ENCODE measurements at regions not wholly inside any gene's neighbourhood (a gene's known extent, or its start where the extent isn't known, plus 50 kb on each side); places are given as distances from the start of the nearest gene placed in this dataset.

- Histone ChIP-seq H3K9me2 (ENCODE audit: insufficient read depth) (no peaks in the 10 kb centered on the region), H3K36me3 (ENCODE audit: insufficient read depth) (no peaks in the 10 kb centered on the region), H3K79me2 (replicated peaks; ENCODE audit: insufficient read depth) (no peaks in the 10 kb centered on the region), H3K27ac (ENCODE audit: low read depth) (no peak overlapping the region), H3K27me3 (ENCODE audit: insufficient read depth) (no peaks in the 10 kb centered on the region), H3K4me1 (ENCODE audit: insufficient read depth) (no peaks in the 10 kb centered on the region), H3K4me3 (no peak overlapping the region), H2AFZ (no peak overlapping the region), H3F3A (replicated peaks; ENCODE audit: low read depth) (no peaks in the 10 kb centered on the region), H3K4me2 (no peak overlapping the region), H4K20me1 (replicated peaks; ENCODE audit: insufficient read depth) (no peaks in the 10 kb centered on the region)
- Mint-ChIP-seq H3K4me3 (no peak overlapping the region), H3K9me3 (peaks cover 40% of the 10 kb centered on the region), H3K4me1 (no peaks in the 10 kb centered on the region), H3K27me3 (ENCODE audit: insufficient read depth, low read depth, poor library complexity) (no peaks in the 10 kb centered on the region), H3K27ac (no peak overlapping the region), H3K36me3 (ENCODE audit: low read depth) (no peaks in the 10 kb centered on the region)
- no peak for TF ChIP-seq CREB1 (CRISPR knock-in tag; IDR thresholded peaks at IDR 0.05; ENCODE audit: low read depth)
- no peak for TF ChIP-seq NANOG (IDR thresholded peaks at IDR 0.05; ENCODE audit: borderline replicate concordance)
- no peak for TF ChIP-seq CTCF (conservative IDR thresholded peaks at IDR 0.05; ENCODE audit: low read depth in 2 of 2)
- TF ChIP-seq ZNF462 (CRISPR knock-in tag; IDR thresholded peaks at IDR 0.05): no peak
- no peak for TF ChIP-seq STAT1 (IDR thresholded peaks at IDR 0.05; ENCODE audit: unreplicated experiment)
- TF ChIP-seq JUNB (IDR thresholded peaks at IDR 0.05; ENCODE audit: unreplicated experiment): no peak
- no peak for TF ChIP-seq ETS1 (IDR thresholded peaks at IDR 0.05)
- no peak for TF ChIP-seq EZH2 (IDR thresholded peaks at IDR 0.05; ENCODE audit: low read depth, unreplicated experiment)
- no peak for TF ChIP-seq EZH2phosphoT487 (IDR thresholded peaks at IDR 0.05; ENCODE audit: unreplicated experiment)
- TF ChIP-seq ZNF331 (CRISPR knock-in tag; IDR thresholded peaks at IDR 0.05; ENCODE audit: low read depth): no peak
- no peak for TF ChIP-seq REST (IDR thresholded peaks at IDR 0.05; ENCODE audit: unreplicated experiment)
- TF ChIP-seq ZNF114 (CRISPR knock-in tag; IDR thresholded peaks at IDR 0.05): no peak
- no peak for TF ChIP-seq POLR2AphosphoS5 (IDR thresholded peaks at IDR 0.05; ENCODE audit: low read depth)
- DNase-seq (ENCODE audit: low spot score): no peak
- ATAC-seq: no peak
These were observed 666.3 kb downstream of the CCSER2 start for GRCh38 chr10:84994722-84995121.

Measured in GM23338 (cell line).